Ovary (tissue), 3 donors: ENCODE measurements at regions not wholly inside any gene's neighbourhood (a gene's known extent, or its start where the extent isn't known, plus 50 kb on each side); places are given as distances from the start of the nearest gene placed in this dataset.

Experiments
- CTCF ChIP-seq, 3 donors: fragments of 450-650 bp in 2 of 3; fragments of 200-600 bp in 1 of 3; IDR thresholded peaks; one replicate each; pipeline versions ENCODE4 v1.5.1 to v1.8.0; 2016 to 2022; ENCODE audit warnings: antibody characterized with exemption in 3 of 3, mild to moderate bottlenecking in 1 of 3
- EP300 ChIP-seq: sonication (generic); formaldehyde crosslinking; IDR thresholded peaks from one replicate; pipeline ENCODE4 v1.6.1; 2017; ENCODE audit warnings: antibody characterized with exemption
- POLR2A ChIP-seq: fragments of 450-650 bp; IDR thresholded peaks from one replicate; pipeline ENCODE4 v1.6.1; 2017; ENCODE audit warnings: antibody characterized with exemption, mild to moderate bottlenecking, moderate library complexity
- donor health status: DM: no; HTN: no; CAD: no.

GRCh38 chr15:87781959-87782625 lies 474.4 kb downstream of the NTRK3 start:
- TF ChIP-seq CTCF (IDR thresholded peaks at IDR 0.05) (no peak), POLR2A (no peak), EP300 (no peak)
